ENCODE measurements at regions not wholly inside any gene's neighbourhood (a gene's known extent, or its start where the extent isn't known, plus 50 kb on each side); places are given as distances from the start of the nearest gene placed in this dataset.

- no peak overlapping the region for H3K27ac ChIP-seq (ENCODE audit: low read depth, low read length)
- H3K9me2 ChIP-seq (ENCODE audit: insufficient read depth) = no peaks in the 10 kb centered on the region
- no TSS peak for BruUV-seq (replicated peaks)
- DNase-seq (ENCODE audit: low read depth, low spot score) (peak; percentile 45), ATAC-seq (peak; percentile 98)
- POLR2A ChIA-PET = no interaction called here
- H3K27me3 ChIP-seq (ENCODE audit: insufficient read depth, low read length) = no peaks in the 10 kb centered on the region
- no peaks in the 10 kb centered on the region for H3K9me3 ChIP-seq (ENCODE audit: control insufficient read depth in 1 of 2, insufficient read depth in 1 of 2, low read depth in 1 of 2, low read length in 2 of 2)
- no peak overlapping the region for H3K4me2 ChIP-seq (ENCODE audit: low read length)
- H3K9ac ChIP-seq (ENCODE audit: low read length) = no peak overlapping the region
- RAD21 ChIA-PET (ENCODE audit: low non-redundant PET in 1 of 2, low total read pairs in 2 of 2, uncharacterized antibody in 2 of 2, unreplicated experiment in 2 of 2) = no interaction called here
- no peak overlapping the region for H3K4me3 ChIP-seq (replicated peaks in 1 of 2; ENCODE audit: low read depth in 1 of 2, low read length in 2 of 2)
- no peaks in the 10 kb centered on the region for H4K20me1 ChIP-seq (ENCODE audit: insufficient read depth)
- H2AFZ ChIP-seq (ENCODE audit: low read depth, low read length, poor library complexity, severe bottlenecking) = no peak overlapping the region
- CTCF ChIA-PET = no interaction called here
- no peaks in the 10 kb centered on the region for H3K36me3 ChIP-seq (ENCODE audit: control insufficient read depth in 1 of 2, insufficient read depth in 2 of 2, low read length in 2 of 2)
- H3K79me2 ChIP-seq (ENCODE audit: insufficient read depth, low read length) = no peaks in the 10 kb centered on the region
- H3K4me1 ChIP-seq (ENCODE audit: control insufficient read depth in 1 of 2, insufficient read depth in 2 of 2, low read length in 2 of 2) = peaks cover 0 to 10% of the 10 kb centered on the region in 2 experiments; a peak in 2 of 4 replicates
- TF ChIP-seq SP1 (IDR thresholded peaks at IDR 0.05; ENCODE audit: low read depth) (no peak), POLR2A (IDR thresholded peaks at IDR 0.05; ENCODE audit: borderline replicate concordance, extremely low read depth, insufficient read depth, insufficient read length) (no peak), RAD21 (IDR thresholded peaks at IDR 0.05; ENCODE audit: low read depth) (peak; percentile 79), CBX3 (IDR thresholded peaks at IDR 0.05; ENCODE audit: low read depth) (no peak), EZH2phosphoT487 (IDR thresholded peaks at IDR 0.05; ENCODE audit: borderline replicate concordance) (no peak), CTCF (IDR thresholded peaks at IDR 0.05 in 2 of 3, conservative IDR thresholded peaks at IDR 0.05 in 1 of 3; ENCODE audit: borderline replicate concordance in 1 of 3, insufficient read depth in 1 of 3, low read depth in 2 of 3, low read length in 2 of 3) (peak; percentile 76 to 94 (median 93)), MAX (IDR thresholded peaks at IDR 0.05) (peak; percentile 32; the same call in 1 of the 2 replicates)
- intact Hi-C loops (cut with micrococcal nuclease) = loop anchor here (10.0 kb wide), 1 partner anchor 349 kb away; no protein-coding TSS in a partner anchor
These were observed 98.5 kb downstream of the TNFRSF13B start for GRCh38 chr17:16873174-16874035.

All from HCT116 (cell line).